ENCODE measurements at regions not wholly inside any gene's neighbourhood (a gene's known extent, or its start where the extent isn't known, plus 50 kb on each side); places are given as distances from the start of the nearest gene placed in this dataset.

GRCh38 chr6:153599901-153600300 lies 439.1 kb upstream of the OPRM1 start:
- TF ChIP-seq CTCF (IDR thresholded peaks at IDR 0.05), result no peak
- TF ChIP-seq POLR2A (IDR thresholded peaks at IDR 0.05), result no peak

All from prostate gland (tissue), 2 donors.